HG03442 (cell line): ENCODE measurements at regions not wholly inside any gene's neighbourhood (a gene's known extent, or its start where the extent isn't known, plus 50 kb on each side); places are given as distances from the start of the nearest gene placed in this dataset.
"Not testable (repeated sequence)": the region's sequence is repeated elsewhere in the genome, so short reads cannot be mapped to it uniquely, and the experiment has no call there.

Source experiments
- ATAC-seq: cut with Tn5 transposase; IDR thresholded peaks from one replicate; pipeline ENCODE4 v1.9.1; 2021; ENCODE audit warnings: mild to moderate bottlenecking, moderate library complexity; ENCODE audit not compliant: unreplicated experiment

DNA sequence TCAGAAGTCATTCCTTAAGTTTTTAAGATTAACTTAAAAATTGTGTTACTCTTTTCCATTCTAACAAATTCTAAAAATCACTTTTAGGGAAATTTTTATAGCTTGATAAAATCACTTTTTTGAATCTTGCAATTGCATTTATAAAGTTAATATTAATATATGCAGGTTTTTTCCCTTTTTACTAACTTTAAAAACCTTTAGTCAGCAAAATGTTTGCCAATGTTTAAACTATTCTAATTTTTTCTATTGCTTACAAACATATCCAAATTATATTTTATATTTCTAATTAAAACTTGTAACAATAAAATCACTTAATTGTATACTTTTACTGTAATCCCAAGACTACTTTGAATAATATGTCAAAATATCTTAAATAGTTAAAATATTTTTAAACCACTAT, 839.4 kb downstream of the TBL1XR1 start:
- no peak for ATAC-seq

DNA sequence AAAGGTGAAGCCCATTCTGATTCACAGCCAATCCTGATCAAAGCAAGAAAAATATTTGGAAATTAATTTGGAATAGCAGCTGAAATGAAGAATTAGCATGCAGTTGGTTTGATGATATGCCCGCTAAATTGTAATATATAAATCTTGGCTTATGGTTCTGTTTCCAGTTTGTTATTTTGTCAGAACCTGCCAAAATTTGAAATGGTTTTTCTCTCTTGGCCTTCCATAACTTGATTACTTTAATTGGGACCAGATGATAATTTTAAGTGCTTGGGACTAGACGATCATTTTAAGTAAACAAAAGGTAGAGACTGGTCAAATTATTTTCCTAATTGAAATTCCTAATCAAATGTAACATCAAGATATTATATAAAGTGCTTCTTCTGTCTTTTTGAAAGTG, 842.4 kb downstream of the TBL1XR1 start:
- ATAC-seq = no peak

DNA sequence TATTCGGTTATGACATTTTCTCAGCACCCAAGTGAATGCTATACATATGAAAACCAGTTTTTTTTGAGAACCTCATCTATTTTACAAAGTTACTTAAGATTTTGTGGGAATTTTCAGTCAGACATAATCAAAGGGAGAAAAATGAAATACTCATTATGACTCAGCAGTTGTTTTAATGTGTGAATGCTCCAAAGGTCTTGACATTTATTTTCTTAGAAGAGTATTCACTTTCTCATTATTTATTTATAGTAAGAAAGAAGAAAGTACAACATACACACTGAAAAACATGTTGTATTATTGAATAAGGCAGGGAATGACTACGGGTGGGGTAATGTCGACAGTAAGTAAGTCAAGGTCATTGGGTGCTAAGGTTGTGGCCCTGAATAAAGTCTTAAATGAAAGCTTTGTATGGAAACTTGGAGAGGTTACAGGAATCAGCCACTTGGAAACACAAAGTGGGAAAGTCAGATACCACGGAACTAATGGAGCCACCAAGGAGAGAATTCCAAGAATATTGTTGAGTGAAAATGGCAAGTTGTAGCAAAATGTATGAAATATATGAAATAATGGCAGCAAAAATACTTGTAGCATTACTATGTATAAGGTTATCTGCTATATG, 844.5 kb downstream of the TBL1XR1 start:
- ATAC-seq = no peak

DNA sequence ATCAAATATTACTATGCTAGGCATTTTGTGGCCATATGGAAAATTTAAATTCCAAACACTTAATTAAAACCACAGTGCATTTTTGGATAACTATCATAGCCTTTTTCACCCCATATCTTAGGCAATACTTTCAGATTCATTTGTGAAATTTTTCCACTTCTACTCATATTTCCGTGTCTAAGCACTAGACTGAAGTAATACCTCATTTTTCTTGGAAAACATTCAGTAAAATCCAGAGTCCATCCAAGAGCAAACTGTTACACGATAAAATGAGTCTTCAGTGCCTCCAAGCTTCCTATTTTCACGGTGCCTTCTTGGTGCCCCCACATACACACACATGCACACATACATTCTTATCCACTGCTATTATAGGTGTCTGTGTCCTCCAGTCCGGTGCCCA, 845.9 kb downstream of the TBL1XR1 start:
- ATAC-seq = no peak

DNA sequence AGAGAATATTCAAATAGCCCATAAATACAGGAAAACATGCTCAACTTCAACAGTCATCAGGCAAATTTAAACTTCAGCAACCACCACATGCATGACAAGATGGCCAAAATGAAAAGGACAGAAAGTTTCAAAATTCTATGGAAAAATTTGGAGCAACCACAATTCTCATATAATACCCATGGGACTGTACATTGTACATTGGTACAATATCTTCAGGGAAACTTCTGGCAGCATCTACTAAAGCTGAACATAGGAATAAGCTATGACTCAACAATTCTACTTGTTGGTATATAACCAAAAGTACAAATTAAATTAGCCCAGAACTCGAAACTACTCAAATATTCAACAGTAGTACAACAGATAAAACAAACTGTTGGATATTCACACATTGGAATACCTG, 847.6 kb downstream of the TBL1XR1 start:
- no peak for ATAC-seq

DNA sequence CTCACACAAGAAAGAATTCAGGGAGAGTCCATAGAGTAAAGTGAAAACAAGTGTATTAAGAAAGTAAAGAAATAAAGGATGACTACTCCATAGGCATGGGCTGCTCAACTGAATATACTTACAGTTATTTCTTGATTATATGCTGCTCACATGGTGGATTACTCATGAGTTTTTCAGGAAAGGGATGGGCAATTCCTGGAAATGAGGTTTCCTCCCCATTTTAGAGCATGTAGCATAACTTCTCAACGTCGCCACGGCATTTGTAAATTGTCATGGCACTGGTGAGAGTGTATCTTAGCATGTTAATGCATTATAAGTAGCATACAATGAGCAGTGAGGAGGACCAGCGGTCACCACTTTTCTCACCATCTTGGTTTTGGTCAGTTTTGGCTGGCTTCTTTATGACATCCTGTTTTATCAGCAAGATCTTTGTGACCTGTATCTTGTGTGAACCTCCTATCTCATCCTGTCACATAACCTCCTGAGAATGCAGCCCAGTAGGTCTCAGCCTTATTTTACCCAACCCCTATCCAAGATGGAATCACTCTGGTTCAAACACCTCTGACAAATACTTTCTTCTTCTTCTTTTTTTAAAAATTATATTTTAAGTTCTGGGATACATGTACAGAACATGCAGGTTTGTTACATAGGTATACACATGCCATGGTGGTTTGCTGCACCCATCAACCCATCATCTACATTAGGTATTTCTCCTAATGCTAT, 849.7 kb downstream of the TBL1XR1 start:
- no peak for ATAC-seq

DNA sequence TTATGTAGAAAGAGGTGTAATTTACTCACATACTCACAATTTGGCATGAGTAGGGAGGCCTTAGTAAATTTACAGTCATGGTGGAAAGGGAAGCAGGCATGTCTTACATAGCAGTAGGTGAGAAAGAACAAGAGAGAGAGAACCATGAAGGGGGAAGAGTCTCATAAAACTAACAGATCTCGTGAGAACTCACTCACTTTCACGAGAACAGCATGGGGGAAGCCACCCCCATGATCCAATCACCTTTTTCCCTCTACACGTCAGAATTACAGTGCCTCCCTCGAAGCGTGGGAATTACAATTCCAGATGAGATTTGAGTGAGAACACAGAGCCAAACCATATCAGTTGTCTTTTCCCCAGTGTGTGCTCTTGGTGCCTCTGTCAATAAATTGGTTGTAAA, 855.3 kb downstream of the TBL1XR1 start:
- no peak for ATAC-seq

DNA sequence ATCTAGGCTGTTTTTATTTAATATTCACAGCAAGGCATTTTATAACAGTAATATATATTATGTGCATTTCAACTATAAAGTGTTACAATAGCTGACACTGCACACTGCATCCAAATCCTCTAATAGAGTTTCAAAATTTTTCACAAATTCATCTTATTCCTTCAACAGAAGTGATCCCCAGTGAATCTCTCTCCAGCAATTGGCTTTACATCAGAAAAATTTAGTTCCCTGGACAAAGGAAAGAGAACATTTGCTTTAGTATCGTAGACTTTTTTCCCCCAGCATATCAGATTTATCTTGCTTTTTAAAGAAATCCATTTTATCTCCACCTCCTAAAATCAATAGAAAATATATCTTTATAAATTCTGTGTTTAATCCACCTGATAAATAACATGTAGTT, 868.6 kb downstream of the TBL1XR1 start:
- ATAC-seq = no peak

DNA sequence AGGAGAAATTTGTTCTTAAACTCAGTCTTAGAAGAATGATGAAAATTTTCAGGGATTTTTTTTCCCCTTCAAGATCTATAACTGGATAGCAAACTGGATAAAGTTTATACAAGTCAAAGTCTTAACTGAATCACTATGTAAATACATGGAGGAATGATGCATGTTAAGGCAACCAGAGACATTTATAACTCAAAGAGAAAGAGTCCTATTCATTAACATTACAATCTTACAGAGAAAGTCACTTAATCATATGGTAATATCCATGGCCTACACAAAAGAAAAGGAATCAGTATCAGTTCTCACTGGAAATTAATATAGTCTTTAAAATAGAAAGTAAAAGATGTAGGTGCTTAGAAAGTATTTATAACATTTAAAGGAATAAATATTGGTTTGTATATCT, 869.1 kb downstream of the TBL1XR1 start:
- ATAC-seq = no peak

DNA sequence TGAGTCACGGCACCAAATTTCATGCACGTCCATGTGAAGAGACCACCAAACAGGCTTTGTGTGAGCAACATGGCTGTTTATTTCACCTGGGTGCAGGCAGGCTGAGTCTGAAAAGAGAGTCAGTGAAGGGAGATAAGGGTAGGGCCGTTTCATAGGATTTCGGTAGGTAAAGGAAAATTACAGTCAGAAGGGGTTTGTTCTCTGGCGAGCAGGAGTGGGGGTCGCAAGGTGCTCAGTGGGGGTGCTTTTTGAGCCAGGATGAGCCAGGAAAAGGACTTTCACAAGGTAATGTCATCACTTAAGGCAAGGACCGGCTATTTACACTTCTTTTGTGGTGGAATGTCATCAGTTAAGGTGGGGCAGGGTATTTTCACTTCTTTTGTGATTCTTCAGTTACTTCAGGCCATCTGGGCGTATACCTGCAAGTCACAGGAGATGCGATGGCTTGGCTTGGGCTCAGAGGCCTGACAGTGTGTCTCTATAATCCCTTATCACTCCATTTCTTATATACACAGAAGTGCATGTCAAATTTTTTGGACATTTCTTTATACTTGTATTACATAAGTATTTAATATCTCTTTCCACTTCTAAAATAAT, 870.3 kb downstream of the TBL1XR1 start:
- ATAC-seq = not testable (repeated sequence)

DNA sequence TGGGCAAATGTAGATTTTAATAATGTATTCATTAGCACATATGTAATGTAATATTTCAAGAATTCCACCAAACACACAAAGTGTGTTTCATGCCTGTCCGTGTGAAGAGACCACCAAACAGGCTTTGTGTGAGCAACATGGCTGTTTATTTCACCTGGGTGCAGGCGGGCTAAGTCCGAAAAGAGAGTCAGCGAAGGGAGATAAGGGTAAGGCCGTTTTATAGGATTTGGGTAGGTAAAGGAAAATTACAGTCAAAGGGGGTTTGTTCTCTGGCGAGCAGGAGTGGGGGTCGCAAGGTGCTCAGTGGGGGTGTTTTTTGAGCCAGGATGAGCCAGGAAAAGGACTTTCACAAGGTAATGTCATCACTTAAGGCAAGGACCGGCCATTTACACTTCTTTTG, 875.8 kb downstream of the TBL1XR1 start:
- ATAC-seq = not testable (repeated sequence)

DNA sequence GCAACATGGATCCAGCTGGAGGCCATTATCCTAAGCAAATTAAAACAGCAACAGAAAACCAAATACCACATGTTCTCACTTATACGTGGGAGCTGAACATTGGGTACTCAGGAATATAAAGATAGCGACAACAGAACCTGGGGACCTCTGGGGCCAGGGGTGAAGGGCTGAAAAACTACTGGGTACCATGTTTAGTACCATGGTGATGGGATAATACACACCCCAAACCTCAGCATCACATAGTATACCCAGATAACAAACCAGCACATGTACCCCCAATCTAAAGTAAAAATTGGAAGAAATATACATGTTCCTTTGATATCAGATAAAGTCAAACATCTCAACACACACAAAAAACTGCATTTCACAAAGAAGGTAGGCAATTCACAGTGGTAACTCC, 876.2 kb downstream of the TBL1XR1 start:
- ATAC-seq = no peak

DNA sequence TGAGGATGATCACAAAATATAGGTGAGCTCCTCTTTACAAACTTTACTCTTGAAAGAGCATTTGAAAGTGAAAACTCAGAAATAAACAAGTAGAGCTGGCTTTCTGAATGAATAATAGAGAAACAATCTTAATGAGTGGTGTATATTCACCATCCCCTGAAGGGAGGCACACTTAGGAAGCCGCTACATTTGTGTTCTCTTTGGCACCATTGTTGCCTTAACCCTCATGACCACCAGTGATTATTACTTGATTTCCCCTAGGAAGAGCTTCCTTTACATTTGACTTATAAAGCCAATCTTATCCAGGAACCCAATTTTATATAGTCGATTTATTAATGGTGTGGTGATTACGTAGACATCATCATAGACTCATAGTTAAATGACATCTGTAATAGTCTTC, 883.9 kb downstream of the TBL1XR1 start:
- ATAC-seq = no peak

DNA sequence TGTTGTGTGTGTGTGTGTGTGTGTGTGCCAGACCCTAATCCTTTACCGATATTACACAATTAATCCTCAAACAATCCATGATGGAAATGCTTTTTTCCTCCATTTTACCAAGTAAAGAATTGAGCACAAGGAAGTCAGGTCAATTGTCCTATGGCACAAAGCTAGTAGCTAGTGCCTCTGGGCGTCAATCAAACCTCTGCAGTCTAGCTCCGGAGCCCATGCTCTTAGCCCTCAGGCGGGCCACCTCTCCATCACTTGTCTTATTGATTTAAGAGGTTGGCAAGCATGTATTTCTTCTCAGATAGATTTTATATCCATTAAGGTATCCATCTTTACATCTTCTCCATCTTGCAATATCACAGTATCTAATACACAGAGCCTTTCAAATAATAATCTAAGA, 886.6 kb downstream of the TBL1XR1 start:
- ATAC-seq = no peak

DNA sequence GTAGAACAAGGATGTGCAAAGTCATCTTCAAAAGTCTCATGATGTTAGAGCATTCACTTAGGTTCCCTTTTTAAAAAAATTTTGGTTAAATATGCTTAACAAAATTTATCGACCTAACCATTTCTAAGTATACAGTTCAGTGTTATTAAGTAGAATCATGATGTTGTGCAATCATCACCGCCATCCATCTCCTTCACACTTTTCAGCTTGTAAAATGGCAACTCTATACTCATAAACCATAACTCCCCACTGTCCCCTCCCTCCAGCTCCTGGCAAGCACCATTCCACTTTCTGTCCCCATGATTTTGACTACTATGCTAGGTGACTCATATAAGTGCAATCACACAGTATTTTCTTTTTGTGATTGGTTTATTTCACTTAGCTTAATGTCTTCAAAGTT, 895.0 kb downstream of the TBL1XR1 start:
- no peak for ATAC-seq

DNA sequence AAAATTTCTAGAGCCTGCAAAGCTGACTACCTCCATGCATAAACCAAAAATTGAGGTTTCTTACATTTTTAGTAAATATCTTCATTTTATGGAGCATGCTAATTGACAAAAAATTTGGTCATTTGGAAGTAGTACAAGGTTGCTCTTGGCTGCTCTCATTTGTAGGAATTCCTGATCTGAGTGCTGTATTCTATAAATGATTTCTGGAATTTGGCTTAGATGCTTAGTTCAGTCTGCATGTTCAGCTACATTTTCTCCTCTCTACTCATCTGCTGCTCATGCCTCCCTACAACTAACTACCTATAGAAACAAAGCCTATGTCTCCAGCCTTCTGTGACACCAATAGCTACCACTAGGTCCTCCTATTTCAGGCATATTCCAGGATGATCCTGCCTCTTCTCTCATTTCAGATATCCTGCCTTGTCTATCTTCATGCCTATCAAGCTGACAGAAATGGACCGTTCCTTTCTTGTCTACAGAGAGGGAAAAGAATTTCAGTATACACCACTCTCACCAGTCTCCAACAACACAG, 901.1 kb downstream of the TBL1XR1 start:
- no peak for ATAC-seq

DNA sequence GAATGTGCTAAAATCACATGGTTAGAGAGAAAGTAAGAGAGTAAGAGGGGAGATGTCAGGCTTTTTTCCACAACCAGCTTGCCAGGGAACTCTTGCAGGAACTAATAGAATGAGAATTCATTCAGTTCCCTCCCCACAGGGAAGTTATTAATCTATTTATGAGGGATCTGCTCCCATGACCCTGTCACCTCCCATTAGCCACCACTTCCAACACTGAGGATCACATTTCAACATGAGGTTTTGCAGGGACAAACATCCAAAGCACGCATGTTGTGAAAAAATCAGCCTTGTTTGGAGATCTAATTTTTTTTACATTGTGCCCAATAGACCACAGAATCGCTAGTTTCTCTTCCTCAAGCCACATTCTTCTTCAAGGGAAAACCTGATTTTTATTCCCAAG, 904.0 kb downstream of the TBL1XR1 start:
- ATAC-seq = no peak

DNA sequence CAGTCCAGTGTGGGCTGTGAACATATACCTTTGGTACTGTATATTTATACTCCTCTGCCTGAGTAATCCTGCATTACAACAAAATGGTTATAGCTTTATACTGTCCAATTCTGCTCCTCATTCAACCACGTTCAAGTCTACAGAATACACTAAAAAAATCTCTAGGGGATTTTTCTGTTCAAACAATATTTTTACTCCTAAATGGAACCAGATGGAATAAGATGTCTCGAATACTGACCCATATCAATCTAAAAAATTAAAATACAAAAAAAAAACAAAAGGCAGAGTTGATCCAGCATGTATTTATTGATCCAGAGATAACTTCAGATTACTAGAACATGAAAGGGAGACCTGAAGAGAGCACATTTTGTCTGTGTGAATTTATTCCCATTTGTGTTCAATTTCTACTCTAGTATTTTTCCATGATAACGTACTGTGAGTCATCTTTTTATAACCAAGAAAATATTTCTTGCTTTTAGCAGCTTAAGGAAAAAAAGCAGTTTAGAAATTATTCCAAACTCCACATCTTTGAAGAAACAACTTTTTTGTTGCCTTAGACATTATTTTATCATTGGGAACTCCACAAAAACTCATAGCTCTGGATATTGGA, 910.7 kb downstream of the TBL1XR1 start:
- no peak for ATAC-seq

DNA sequence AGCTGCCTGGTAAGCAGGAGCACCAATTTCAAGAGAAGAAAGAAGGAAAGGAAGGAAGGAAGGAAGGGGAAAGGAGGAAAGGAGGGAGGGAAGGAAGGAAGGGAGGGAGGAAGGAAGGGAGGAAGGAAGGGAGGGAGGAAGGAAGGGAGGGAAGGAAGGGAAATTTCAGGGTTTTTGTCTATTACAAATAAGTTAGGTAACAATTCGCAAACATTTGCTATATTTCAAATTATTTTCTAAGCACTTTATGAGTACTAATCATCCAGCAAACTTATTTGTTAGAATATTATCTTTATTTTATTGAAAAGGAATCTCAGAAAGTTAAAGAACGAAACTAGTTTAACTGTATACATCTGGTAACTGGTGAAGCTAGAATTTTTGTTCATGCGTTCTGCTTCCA, 921.7 kb downstream of the TBL1XR1 start:
- no peak for ATAC-seq

DNA sequence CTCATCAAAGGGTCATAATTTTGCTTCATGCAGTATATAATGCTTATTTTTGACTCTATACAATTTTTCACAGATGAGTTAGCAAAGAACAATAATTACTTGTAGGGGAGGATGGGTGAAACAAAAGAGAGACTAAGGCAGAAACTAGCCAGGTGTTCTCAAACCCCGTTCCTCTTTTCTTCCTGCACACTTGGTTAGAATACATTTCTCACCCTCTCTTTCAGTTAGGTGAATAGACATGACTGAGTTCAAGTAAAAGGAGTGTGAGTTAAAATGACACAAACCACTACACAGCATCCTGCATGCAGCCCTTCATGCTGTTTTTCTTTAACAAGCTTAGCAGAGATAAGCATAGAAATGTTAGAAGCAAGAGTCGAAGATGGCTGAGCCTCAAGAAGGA, 922.2 kb downstream of the TBL1XR1 start:
- ATAC-seq = no peak

DNA sequence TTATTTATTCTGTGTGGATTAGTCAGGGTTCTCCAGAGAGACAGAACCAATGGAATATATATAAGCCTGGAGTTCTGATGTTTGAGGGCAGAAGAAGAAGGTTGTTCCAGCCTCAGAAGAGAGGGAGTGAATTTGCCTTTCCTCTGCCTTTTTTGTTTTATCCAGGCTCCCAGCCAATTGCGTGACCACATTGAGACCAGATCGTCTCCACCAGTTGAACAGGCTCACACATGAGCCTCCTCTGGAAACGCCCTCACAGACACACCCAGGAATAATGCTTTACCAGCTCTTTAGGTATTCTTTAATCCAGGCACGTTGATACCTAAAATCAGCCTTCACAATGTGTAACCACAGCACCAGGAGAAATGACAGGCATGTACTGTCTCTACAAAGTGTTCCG, 923.1 kb downstream of the TBL1XR1 start:
- ATAC-seq = no peak

DNA sequence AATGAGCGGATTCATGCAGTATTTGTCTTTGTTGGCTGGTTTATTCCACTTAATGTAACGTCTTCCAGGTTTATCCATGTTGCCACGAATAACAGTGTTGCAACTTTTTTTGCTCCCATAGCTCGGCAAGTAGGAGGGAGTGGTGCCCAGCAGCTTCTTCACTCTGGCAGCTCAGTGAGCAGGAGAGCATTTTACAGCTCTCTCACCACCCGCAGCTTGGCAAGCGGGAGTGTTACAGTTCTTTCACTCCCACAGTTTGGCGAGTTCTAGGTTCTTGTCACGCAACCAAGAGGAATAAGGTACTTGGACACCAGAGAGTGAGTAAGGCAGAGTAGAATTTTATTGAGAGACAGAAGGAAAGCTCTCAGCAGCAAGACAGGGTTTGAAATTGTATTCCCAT, 935.2 kb downstream of the TBL1XR1 start:
- ATAC-seq = no peak
